DND-41 (cell line): ENCODE measurements at regions not wholly inside any gene's neighbourhood (a gene's known extent, or its start where the extent isn't known, plus 50 kb on each side); places are given as distances from the start of the nearest gene placed in this dataset.

Source experiments
- ATAC-seq: fragments of 200-7000 bp; cut with Tn5 transposase; 3 replicates; pipeline ENCODE4 v1.9.1; 2021; ENCODE audit warnings: low read depth; ENCODE audit not compliant: insufficient read depth
- DNase-seq: peaks from one replicate; pipeline ENCODE4 v3.0.0-alpha.2; 2020
- H2AFZ ChIP-seq: 2 replicates; pipeline ENCODE4 v1.6.0; 2012; ENCODE audit warnings: low read depth, low read length
- H3K27ac ChIP-seq: 2 replicates; pipeline ENCODE4 v1.5.1; 2012; ENCODE audit warnings: low read length, inconsistent platforms
- H3K27me3 ChIP-seq: fragments of 200-600 bp; sonication (generic); 2 replicates; pipeline ENCODE4 v1.6.0; 2012; ENCODE audit warnings: low read length, mild to moderate bottlenecking, inconsistent platforms; ENCODE audit not compliant: insufficient read depth, poor library complexity
- H3K36me3 ChIP-seq: 2 replicates; pipeline ENCODE4 v1.5.1; 2012; ENCODE audit warnings: low read length, inconsistent platforms; ENCODE audit not compliant: insufficient read depth
- H3K4me1 ChIP-seq: 2 replicates; pipeline ENCODE4 v1.5.1; 2012; ENCODE audit warnings: mild to moderate bottlenecking, low read length; ENCODE audit not compliant: insufficient read depth
- H3K4me2 ChIP-seq: 2 replicates; pipeline ENCODE4 v1.6.0; 2012; ENCODE audit warnings: mild to moderate bottlenecking, moderate library complexity, low read length, inconsistent platforms; ENCODE audit not compliant: insufficient read depth
- H3K4me3 ChIP-seq, 2 experiments: fragments of 200-600 bp in 1 of 2; shearing (Covaris generic) in 1 of 2; 2 replicates each; pipeline ENCODE4 v1.5.1; 2012 to 2016; ENCODE audit warnings: inconsistent platforms in 2 of 2, low read length in 2 of 2, mild to moderate bottlenecking in 2 of 2, low read depth in 1 of 2, moderate library complexity in 1 of 2
- H3K79me2 ChIP-seq: 2 replicates; pipeline ENCODE4 v1.6.0; 2012; ENCODE audit warnings: low read length, inconsistent platforms; ENCODE audit not compliant: insufficient read depth
- H3K9ac ChIP-seq: 2 replicates; pipeline ENCODE4 v1.6.0; 2012; ENCODE audit warnings: low read depth, mild to moderate bottlenecking, inconsistent platforms, low read length, moderate library complexity
- H3K9me3 ChIP-seq: 2 replicates; pipeline ENCODE4 v1.5.1; 2012; ENCODE audit warnings: low read length, moderate library complexity, mild to moderate bottlenecking, inconsistent platforms; ENCODE audit not compliant: insufficient read depth, severe bottlenecking
- H4K20me1 ChIP-seq: 2 replicates; pipeline ENCODE4 v1.6.0; 2012; ENCODE audit warnings: low read length; ENCODE audit not compliant: insufficient read depth
- CTCF ChIP-seq: IDR thresholded peaks from 2 replicates; pipeline ENCODE4 v1.5.1; 2012; ENCODE audit warnings: borderline replicate concordance, low read length, moderate library complexity, mild to moderate bottlenecking; ENCODE audit not compliant: poor library complexity, severe bottlenecking; ENCODE audit errors: extremely low read depth
- EZH2 ChIP-seq: IDR thresholded peaks from 3 replicates; pipeline ENCODE4 v1.6.1; 2012; ENCODE audit warnings: borderline replicate concordance, low read depth, mild to moderate bottlenecking, moderate library complexity, low read length, inconsistent platforms; ENCODE audit not compliant: severe bottlenecking

- TF ChIP-seq EZH2 (no peak), CTCF (no peak)
- Histone ChIP-seq H3K4me2 (no peak overlapping the region), H3K9me3 (no peaks in the 10 kb centered on the region), H3K27ac (no peak overlapping the region), H3K9ac (no peak overlapping the region), H3K4me1 (no peaks in the 10 kb centered on the region), H4K20me1 (no peaks in the 10 kb centered on the region), H3K79me2 (no peaks in the 10 kb centered on the region), H3K4me3 (no peak overlapping the region), H2AFZ (no peak overlapping the region), H3K27me3 (no peaks in the 10 kb centered on the region), H3K36me3 (no peaks in the 10 kb centered on the region)
- DNase-seq (no peak), ATAC-seq (no peak)
These were observed 71.3 kb upstream of the EDEM3 start for GRCh38 chr1:184826001-184826400.

- Histone ChIP-seq H3K27ac (no peak overlapping the region), H3K79me2 (no peaks in the 10 kb centered on the region), H3K36me3 (no peaks in the 10 kb centered on the region), H3K4me3 (no peak overlapping the region), H3K4me2 (no peak overlapping the region), H4K20me1 (no peaks in the 10 kb centered on the region), H3K9me3 (no peaks in the 10 kb centered on the region), H2AFZ (no peak overlapping the region), H3K4me1 (no peaks in the 10 kb centered on the region), H3K27me3 (no peaks in the 10 kb centered on the region), H3K9ac (no peak overlapping the region)
- TF ChIP-seq EZH2, result no peak
- TF ChIP-seq CTCF, result no peak
- ATAC-seq, result no peak
- no peak for DNase-seq
These were observed 70.9 kb upstream of the EDEM3 start for GRCh38 chr1:184825571-184825970.

- Histone ChIP-seq H3K36me3 (no peaks in the 10 kb centered on the region), H3K4me3 (no peak overlapping the region), H3K27me3 (no peaks in the 10 kb centered on the region), H3K9ac (no peak overlapping the region), H3K79me2 (no peaks in the 10 kb centered on the region), H4K20me1 (no peaks in the 10 kb centered on the region), H2AFZ (no peak overlapping the region), H3K27ac (no peak overlapping the region), H3K4me2 (no peak overlapping the region), H3K4me1 (no peaks in the 10 kb centered on the region), H3K9me3 (no peaks in the 10 kb centered on the region)
- ATAC-seq, result no peak
- DNase-seq, result no peak
- TF ChIP-seq CTCF, result no peak
- no peak for TF ChIP-seq EZH2
These were observed 70.1 kb upstream of the EDEM3 start for GRCh38 chr1:184824691-184825323.

- TF ChIP-seq CTCF (no peak), EZH2 (no peak)
- Histone ChIP-seq H3K4me2 (no peak overlapping the region), H4K20me1 (no peaks in the 10 kb centered on the region), H3K27me3 (no peaks in the 10 kb centered on the region), H3K9me3 (no peaks in the 10 kb centered on the region), H3K79me2 (no peaks in the 10 kb centered on the region), H3K27ac (no peak overlapping the region), H3K36me3 (no peaks in the 10 kb centered on the region), H3K4me3 (no peak overlapping the region), H3K4me1 (no peaks in the 10 kb centered on the region), H3K9ac (no peak overlapping the region), H2AFZ (no peak overlapping the region)
- DNase-seq (no peak), ATAC-seq (no peak)
These were observed 68.4 kb upstream of the EDEM3 start for GRCh38 chr1:184823080-184823479.
